ENCODE measurements at regions not wholly inside any gene's neighbourhood (a gene's known extent, or its start where the extent isn't known, plus 50 kb on each side); places are given as distances from the start of the nearest gene placed in this dataset.

- Histone ChIP-seq H3K9me3 (ENCODE audit: control insufficient read depth, insufficient read depth, low read depth, low read length) (no peaks in the 10 kb centered on the region), H3K36me3 (ENCODE audit: control insufficient read depth in 2 of 2, insufficient read depth in 1 of 2, low read length in 2 of 2) (no peaks in the 10 kb centered on the region), H3K4me3 (ENCODE audit: low read depth, low read length) (no peak overlapping the region), H3K4me1 (ENCODE audit: control insufficient read depth, insufficient read depth, low read length) (no peaks in the 10 kb centered on the region), H3K27ac (ENCODE audit: extremely low read depth, low read depth, low read length) (no peak overlapping the region)
- POLR2A ChIA-PET = no interaction called here
- CTCF ChIA-PET = no interaction called here
- TF ChIP-seq ZIC2 (tag by site-specific recombination; IDR thresholded peaks at IDR 0.05) = no peak
- no peak for TF ChIP-seq ZBTB6 (tag by site-specific recombination; IDR thresholded peaks at IDR 0.05)
- TF ChIP-seq, protein P1, sequence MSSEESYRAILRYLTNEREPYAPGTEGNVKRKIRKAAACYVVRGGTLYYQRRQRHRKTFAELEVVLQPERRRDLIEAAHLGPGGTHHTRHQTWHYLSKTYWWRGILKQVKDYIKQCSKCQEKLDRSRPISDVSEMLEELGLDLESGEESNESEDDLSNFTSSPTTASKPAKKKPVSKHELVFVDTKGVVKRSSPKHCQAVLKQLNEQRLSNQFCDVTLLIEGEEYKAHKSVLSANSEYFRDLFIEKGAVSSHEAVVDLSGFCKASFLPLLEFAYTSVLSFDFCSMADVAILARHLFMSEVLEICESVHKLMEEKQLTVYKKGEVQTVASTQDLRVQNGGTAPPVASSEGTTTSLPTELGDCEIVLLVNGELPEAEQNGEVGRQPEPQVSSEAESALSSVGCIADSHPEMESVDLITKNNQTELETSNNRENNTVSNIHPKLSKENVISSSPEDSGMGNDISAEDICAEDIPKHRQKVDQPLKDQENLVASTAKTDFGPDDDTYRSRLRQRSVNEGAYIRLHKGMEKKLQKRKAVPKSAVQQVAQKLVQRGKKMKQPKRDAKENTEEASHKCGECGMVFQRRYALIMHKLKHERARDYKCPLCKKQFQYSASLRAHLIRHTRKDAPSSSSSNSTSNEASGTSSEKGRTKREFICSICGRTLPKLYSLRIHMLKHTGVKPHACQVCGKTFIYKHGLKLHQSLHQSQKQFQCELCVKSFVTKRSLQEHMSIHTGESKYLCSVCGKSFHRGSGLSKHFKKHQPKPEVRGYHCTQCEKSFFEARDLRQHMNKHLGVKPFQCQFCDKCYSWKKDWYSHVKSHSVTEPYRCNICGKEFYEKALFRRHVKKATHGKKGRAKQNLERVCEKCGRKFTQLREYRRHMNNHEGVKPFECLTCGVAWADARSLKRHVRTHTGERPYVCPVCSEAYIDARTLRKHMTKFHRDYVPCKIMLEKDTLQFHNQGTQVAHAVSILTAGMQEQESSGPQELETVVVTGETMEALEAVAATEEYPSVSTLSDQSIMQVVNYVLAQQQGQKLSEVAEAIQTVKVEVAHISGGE (tag by site-specific recombination; conservative IDR thresholded peaks at IDR 0.05; ENCODE audit: low read depth) = no peak
- TF ChIP-seq HIC1 (tag by site-specific recombination; IDR thresholded peaks at IDR 0.05) = no peak
- no peak for TF ChIP-seq ZNF596 (tag by site-specific recombination; IDR thresholded peaks at IDR 0.05)
- no peak for TF ChIP-seq ZNF76 (tag by site-specific recombination; IDR thresholded peaks at IDR 0.05; ENCODE audit: borderline replicate concordance, low read depth)
- no peak for TF ChIP-seq ZSCAN30 (tag by site-specific recombination; IDR thresholded peaks at IDR 0.05)
- TF ChIP-seq SETDB1 (IDR thresholded peaks at IDR 0.05; ENCODE audit: insufficient read length, low read length) = no peak
- no peak for TF ChIP-seq ZNF37A (tag by site-specific recombination; IDR thresholded peaks at IDR 0.05)
- TF ChIP-seq, protein P2, sequence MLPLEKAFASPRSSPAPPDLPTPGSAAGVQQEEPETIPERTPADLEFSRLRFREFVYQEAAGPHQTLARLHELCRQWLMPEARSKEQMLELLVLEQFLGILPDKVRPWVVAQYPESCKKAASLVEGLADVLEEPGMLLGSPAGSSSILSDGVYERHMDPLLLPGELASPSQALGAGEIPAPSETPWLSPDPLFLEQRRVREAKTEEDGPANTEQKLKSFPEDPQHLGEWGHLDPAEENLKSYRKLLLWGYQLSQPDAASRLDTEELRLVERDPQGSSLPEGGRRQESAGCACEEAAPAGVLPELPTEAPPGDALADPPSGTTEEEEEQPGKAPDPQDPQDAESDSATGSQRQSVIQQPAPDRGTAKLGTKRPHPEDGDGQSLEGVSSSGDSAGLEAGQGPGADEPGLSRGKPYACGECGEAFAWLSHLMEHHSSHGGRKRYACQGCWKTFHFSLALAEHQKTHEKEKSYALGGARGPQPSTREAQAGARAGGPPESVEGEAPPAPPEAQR (tag by site-specific recombination; IDR thresholded peaks at IDR 0.05) = no peak
- TF ChIP-seq, protein P3, sequence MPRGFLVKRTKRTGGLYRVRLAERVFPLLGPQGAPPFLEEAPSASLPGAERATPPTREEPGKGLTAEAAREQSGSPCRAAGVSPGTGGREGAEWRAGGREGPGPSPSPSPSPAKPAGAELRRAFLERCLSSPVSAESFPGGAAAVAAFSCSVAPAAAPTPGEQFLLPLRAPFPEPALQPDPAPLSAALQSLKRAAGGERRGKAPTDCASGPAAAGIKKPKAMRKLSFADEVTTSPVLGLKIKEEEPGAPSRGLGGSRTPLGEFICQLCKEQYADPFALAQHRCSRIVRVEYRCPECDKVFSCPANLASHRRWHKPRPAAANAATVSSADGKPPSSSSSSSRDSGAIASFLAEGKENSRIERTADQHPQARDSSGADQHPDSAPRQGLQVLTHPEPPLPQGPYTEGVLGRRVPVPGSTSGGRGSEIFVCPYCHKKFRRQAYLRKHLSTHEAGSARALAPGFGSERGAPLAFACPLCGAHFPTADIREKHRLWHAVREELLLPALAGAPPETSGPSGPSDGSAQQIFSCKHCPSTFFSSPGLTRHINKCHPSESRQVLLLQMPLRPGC (tag by site-specific recombination; IDR thresholded peaks at IDR 0.05) = no peak
- no peak for TF ChIP-seq ZNF843 (tag by site-specific recombination; IDR thresholded peaks at IDR 0.05)
These were observed 262.6 kb upstream of the THUMPD2 start for GRCh38 chr2:40041422-40042382.

DNA sequence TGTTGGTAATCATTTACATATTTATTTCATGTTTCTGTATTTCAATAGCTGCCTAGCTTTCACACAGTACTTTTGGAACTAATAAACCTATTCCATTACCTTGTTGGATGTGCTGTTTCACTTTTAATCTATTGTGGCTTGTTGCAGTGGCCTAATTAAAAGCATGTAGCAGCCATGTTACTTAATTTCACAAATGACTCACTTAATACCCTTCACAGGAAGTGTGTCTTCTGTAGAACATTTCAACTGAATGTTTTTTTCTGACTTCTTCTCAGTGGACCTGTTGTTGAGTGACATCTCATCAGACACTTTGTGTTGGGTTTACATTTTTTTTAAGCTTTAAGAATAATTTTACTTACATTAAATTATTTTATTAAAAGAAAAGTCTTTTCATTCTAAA is 260.5 kb upstream of the THUMPD2 start:
- Histone ChIP-seq H3K4me3 (ENCODE audit: low read depth, low read length) (no peak overlapping the region), H3K9me3 (ENCODE audit: control insufficient read depth, insufficient read depth, low read depth, low read length) (no peaks in the 10 kb centered on the region), H3K36me3 (ENCODE audit: control insufficient read depth in 2 of 2, insufficient read depth in 1 of 2, low read length in 2 of 2) (no peaks in the 10 kb centered on the region), H3K27ac (ENCODE audit: extremely low read depth, low read depth, low read length) (no peak overlapping the region), H3K4me1 (ENCODE audit: control insufficient read depth, insufficient read depth, low read length) (no peaks in the 10 kb centered on the region)
- CTCF ChIA-PET = no interaction called here
- POLR2A ChIA-PET = no interaction called here
- TF ChIP-seq OVOL3 (tag by site-specific recombination; IDR thresholded peaks at IDR 0.05) (no peak), ZNF768 (tag by site-specific recombination; IDR thresholded peaks at IDR 0.05) (no peak)
